ENCODE measurements at regions not wholly inside any gene's neighbourhood (a gene's known extent, or its start where the extent isn't known, plus 50 kb on each side); places are given as distances from the start of the nearest gene placed in this dataset.

GRCh38 chrX:13175056-13175455 lies 130.6 kb upstream of the FAM9C start:
- Histone ChIP-seq H3K56ac (ENCODE audit: extremely low read depth, insufficient read depth, low read length) (no peak overlapping the region), H3K9me1 (ENCODE audit: insufficient read depth, low read length) (no peaks in the 10 kb centered on the region), H3K4ac (ENCODE audit: low read depth, low read length) (no peak overlapping the region), H2BK20ac (ENCODE audit: low read depth, low read length) (no peak overlapping the region), H2BK15ac (ENCODE audit: low read depth, low read length) (no peak overlapping the region), H3K4me3 (ENCODE audit: insufficient read depth, low read depth, low read length) (no peak overlapping the region), H3K27me3 (ENCODE audit: control insufficient read depth, insufficient read depth, low read length) (no peaks in the 10 kb centered on the region), H3K79me1 (ENCODE audit: low read depth in 1 of 2, low read length in 2 of 2) (no peaks in the 10 kb centered on the region), H3K9ac (ENCODE audit: low read depth, low read length) (no peak overlapping the region), H4K5ac (ENCODE audit: low read depth, low read length) (no peak overlapping the region), H3K4me1 (ENCODE audit: control insufficient read depth, insufficient read depth, low read length) (no peaks in the 10 kb centered on the region), H4K91ac (ENCODE audit: insufficient read depth, low read depth, low read length) (no peak overlapping the region), H2AK5ac (ENCODE audit: low read depth, low read length) (no peak overlapping the region), H3K27ac (ENCODE audit: insufficient read depth, low read length) (no peak overlapping the region), H3K4me2 (ENCODE audit: low read depth, low read length) (no peak overlapping the region), H4K20me1 (ENCODE audit: insufficient read depth, low read length) (no peaks in the 10 kb centered on the region), H3K23ac (ENCODE audit: low read depth, low read length) (no peak overlapping the region), H3K14ac (replicated peaks; ENCODE audit: low read depth, low read length) (no peak overlapping the region), H3K18ac (ENCODE audit: low read depth, low read length) (no peak overlapping the region), H2BK120ac (ENCODE audit: low read depth, low read length) (no peak overlapping the region), H2AK9ac (replicated peaks; ENCODE audit: low read depth, low read length, poor library complexity) (no peak overlapping the region), H2AFZ (replicated peaks; ENCODE audit: low read length, poor library complexity) (no peak overlapping the region), H2BK5ac (ENCODE audit: low read depth, low read length, poor library complexity, severe bottlenecking) (no peak overlapping the region), H3K9me3 (ENCODE audit: control insufficient read depth, insufficient read depth, low read length) (no peaks in the 10 kb centered on the region), H3K36me3 (ENCODE audit: control insufficient read depth, insufficient read depth, low read length) (no peaks in the 10 kb centered on the region), H4K8ac (ENCODE audit: low read depth in 2 of 2, low read length in 2 of 2) (no peak overlapping the region)
- intact Hi-C loops (cut with micrococcal nuclease) = no loop called here
- no TSS peak for BruUV-seq (replicated peaks)
- no peak for DNase-seq
- ATAC-seq (ENCODE audit: low read depth) = no peak
- dilution Hi-C loops (cut with HindIII; ENCODE audit: low sequenced_read_pairs, unreplicated experiment) = no loop called here
- in situ Hi-C loops (cut with MboI; ENCODE audit: low sequenced_read_pairs) = no loop called here
- ChIA-PET POLR2A (ENCODE audit: unreplicated experiment) (no interaction called here), CTCF (no interaction called here)
- WGBS, 2 experiments (ENCODE audit: extremely low coverage in 2 of 2, insufficient read length in 1 of 2) = 60% methylated on average over 1 of the region's 2 CpGs; no CpG with 5 or more reads in 1 of the 2 experiments
- TF ChIP-seq CEBPB (IDR thresholded peaks at IDR 0.05; ENCODE audit: low read depth, low read length) = no peak
- no peak for TF ChIP-seq RFX5 (IDR thresholded peaks at IDR 0.05; ENCODE audit: low read depth, low read length)
- no peak for TF ChIP-seq POLR2A (IDR thresholded peaks at IDR 0.05; ENCODE audit: low read depth, low read length)
- no peak for TF ChIP-seq RCOR1 (IDR thresholded peaks at IDR 0.05; ENCODE audit: insufficient replicate concordance, low read length)
- TF ChIP-seq NFE2L2 (IDR thresholded peaks at IDR 0.05; ENCODE audit: low read depth, low read length) = no peak
- no peak for TF ChIP-seq ELK1 (IDR thresholded peaks at IDR 0.05; ENCODE audit: borderline replicate concordance, low read depth, low read length)
- TF ChIP-seq MAFK (IDR thresholded peaks at IDR 0.05; ENCODE audit: low read depth, low read length) = no peak
- no peak for TF ChIP-seq BHLHE40 (IDR thresholded peaks at IDR 0.05; ENCODE audit: low read depth, low read length)
- TF ChIP-seq SMC3 (IDR thresholded peaks at IDR 0.05; ENCODE audit: low read depth, low read length) = no peak
- TF ChIP-seq CHD1 (IDR thresholded peaks at IDR 0.05; ENCODE audit: low read depth, low read length) = no peak
- TF ChIP-seq, protein P1, sequence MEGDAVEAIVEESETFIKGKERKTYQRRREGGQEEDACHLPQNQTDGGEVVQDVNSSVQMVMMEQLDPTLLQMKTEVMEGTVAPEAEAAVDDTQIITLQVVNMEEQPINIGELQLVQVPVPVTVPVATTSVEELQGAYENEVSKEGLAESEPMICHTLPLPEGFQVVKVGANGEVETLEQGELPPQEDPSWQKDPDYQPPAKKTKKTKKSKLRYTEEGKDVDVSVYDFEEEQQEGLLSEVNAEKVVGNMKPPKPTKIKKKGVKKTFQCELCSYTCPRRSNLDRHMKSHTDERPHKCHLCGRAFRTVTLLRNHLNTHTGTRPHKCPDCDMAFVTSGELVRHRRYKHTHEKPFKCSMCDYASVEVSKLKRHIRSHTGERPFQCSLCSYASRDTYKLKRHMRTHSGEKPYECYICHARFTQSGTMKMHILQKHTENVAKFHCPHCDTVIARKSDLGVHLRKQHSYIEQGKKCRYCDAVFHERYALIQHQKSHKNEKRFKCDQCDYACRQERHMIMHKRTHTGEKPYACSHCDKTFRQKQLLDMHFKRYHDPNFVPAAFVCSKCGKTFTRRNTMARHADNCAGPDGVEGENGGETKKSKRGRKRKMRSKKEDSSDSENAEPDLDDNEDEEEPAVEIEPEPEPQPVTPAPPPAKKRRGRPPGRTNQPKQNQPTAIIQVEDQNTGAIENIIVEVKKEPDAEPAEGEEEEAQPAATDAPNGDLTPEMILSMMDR (conservative IDR thresholded peaks at IDR 0.05; ENCODE audit: low read depth, low read length) = no peak
- TF ChIP-seq RAD21 (IDR thresholded peaks at IDR 0.05; ENCODE audit: low read length) = no peak
- no peak for TF ChIP-seq FOS (IDR thresholded peaks at IDR 0.05; ENCODE audit: low read depth, low read length)
- no peak for TF ChIP-seq MXI1 (IDR thresholded peaks at IDR 0.05; ENCODE audit: borderline replicate concordance, low read depth, low read length)
- TF ChIP-seq, protein P2, sequence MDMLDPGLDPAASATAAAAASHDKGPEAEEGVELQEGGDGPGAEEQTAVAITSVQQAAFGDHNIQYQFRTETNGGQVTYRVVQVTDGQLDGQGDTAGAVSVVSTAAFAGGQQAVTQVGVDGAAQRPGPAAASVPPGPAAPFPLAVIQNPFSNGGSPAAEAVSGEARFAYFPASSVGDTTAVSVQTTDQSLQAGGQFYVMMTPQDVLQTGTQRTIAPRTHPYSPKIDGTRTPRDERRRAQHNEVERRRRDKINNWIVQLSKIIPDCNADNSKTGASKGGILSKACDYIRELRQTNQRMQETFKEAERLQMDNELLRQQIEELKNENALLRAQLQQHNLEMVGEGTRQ (IDR thresholded peaks at IDR 0.05; ENCODE audit: low read depth, low read length) = no peak
- TF ChIP-seq MAZ (IDR thresholded peaks at IDR 0.05; ENCODE audit: borderline replicate concordance, low read depth, low read length) = no peak
